Dendritic cell treated with granulocyte-macrophage colony-stimulating factor and Interleukin-4, amounts not matched to agents 40 ng/mL and 50 ng/mL, for 4 days (primary cell): ENCODE measurements at regions not wholly inside any gene's neighbourhood (a gene's known extent, or its start where the extent isn't known, plus 50 kb on each side); places are given as distances from the start of the nearest gene placed in this dataset.

Experiments used
- H3K27ac Mint-ChIP-seq: one replicate; pipeline ENCODE4 v1.8.0; 2022; ENCODE audit warnings: mild to moderate bottlenecking, mixed read lengths
- H3K27me3 Mint-ChIP-seq: one replicate; pipeline ENCODE4 v1.8.0; 2022; ENCODE audit warnings: mild to moderate bottlenecking, mixed read lengths
- H3K36me3 Mint-ChIP-seq: one replicate; pipeline ENCODE4 v1.8.0; 2022; ENCODE audit warnings: low read depth, mixed read lengths
- H3K4me1 Mint-ChIP-seq: one replicate; pipeline ENCODE4 v1.8.0; 2022; ENCODE audit warnings: low read depth, mixed read lengths
- H3K4me3 Mint-ChIP-seq: one replicate; pipeline ENCODE4 v1.8.0; 2022; ENCODE audit warnings: mild to moderate bottlenecking, moderate library complexity, mixed read lengths
- H3K9me3 Mint-ChIP-seq: one replicate; pipeline ENCODE4 v1.8.0; 2022; ENCODE audit warnings: mixed read lengths
- intact Hi-C: fragments of 100-400 bp; cut with micrococcal nuclease; formaldehyde crosslinking; loops from one replicate; pipeline ENCODE4 v1.15.0; 2022

GRCh38 chr16:5738586-5738985 is 641.0 kb upstream of the EEF2KMT start:
- Mint-ChIP-seq H3K9me3 (peaks cover 5% of the 10 kb centered on the region), H3K4me1 (no peaks in the 10 kb centered on the region), H3K4me3 (no peak overlapping the region), H3K27me3 (no peaks in the 10 kb centered on the region), H3K27ac (no peak overlapping the region), H3K36me3 (no peaks in the 10 kb centered on the region)
- intact Hi-C loops = no loop called here

- Mint-ChIP-seq H3K36me3 (no peaks in the 10 kb centered on the region), H3K4me1 (no peaks in the 10 kb centered on the region), H3K27me3 (no peaks in the 10 kb centered on the region), H3K4me3 (no peak overlapping the region), H3K9me3 (peaks cover 9% of the 10 kb centered on the region), H3K27ac (no peak overlapping the region)
- intact Hi-C loops = no loop called here
Observed at GRCh38 chr16:5736209-5736930, 638.8 kb upstream of the EEF2KMT start.

GRCh38 chr16:5735444-5735843 is 637.8 kb upstream of the EEF2KMT start:
- intact Hi-C loops = no loop called here
- H3K9me3 Mint-ChIP-seq = peaks cover 9% of the 10 kb centered on the region
- H3K4me3 Mint-ChIP-seq = no peak overlapping the region
- H3K27me3 Mint-ChIP-seq = no peaks in the 10 kb centered on the region
- no peaks in the 10 kb centered on the region for H3K4me1 Mint-ChIP-seq
- no peak overlapping the region for H3K27ac Mint-ChIP-seq
- H3K36me3 Mint-ChIP-seq = no peaks in the 10 kb centered on the region

- H3K36me3 Mint-ChIP-seq = no peaks in the 10 kb centered on the region
Observed at GRCh38 chr16:5730783-5731182, 633.2 kb upstream of the EEF2KMT start.

GRCh38 chr16:5722116-5722619 is 624.6 kb upstream of the EEF2KMT start:
- Mint-ChIP-seq H3K9me3 (peaks cover 18% of the 10 kb centered on the region), H3K36me3 (no peaks in the 10 kb centered on the region), H3K4me3 (no peak overlapping the region), H3K4me1 (no peaks in the 10 kb centered on the region), H3K27me3 (no peaks in the 10 kb centered on the region), H3K27ac (no peak overlapping the region)
- intact Hi-C loops = no loop called here

More at GRCh38 chr16:5730783-5731182, 633.2 kb upstream of the EEF2KMT start:
- intact Hi-C loops = no loop called here
- H3K9me3 Mint-ChIP-seq = peaks cover 9% of the 10 kb centered on the region
- H3K27me3 Mint-ChIP-seq = no peaks in the 10 kb centered on the region
- H3K4me3 Mint-ChIP-seq = no peak overlapping the region
- H3K27ac Mint-ChIP-seq = no peak overlapping the region
- H3K4me1 Mint-ChIP-seq = no peaks in the 10 kb centered on the region

- no peak overlapping the region for H3K4me3 Mint-ChIP-seq
- no peaks in the 10 kb centered on the region for H3K36me3 Mint-ChIP-seq
- H3K27me3 Mint-ChIP-seq = no peaks in the 10 kb centered on the region
- no peaks in the 10 kb centered on the region for H3K4me1 Mint-ChIP-seq
- intact Hi-C loops = no loop called here
- no peak overlapping the region for H3K27ac Mint-ChIP-seq
- H3K9me3 Mint-ChIP-seq = peaks cover 17% of the 10 kb centered on the region
Observed at GRCh38 chr16:5715155-5715554, 617.6 kb upstream of the EEF2KMT start.

GRCh38 chr16:5709889-5710288 is 612.3 kb upstream of the EEF2KMT start:
- no peaks in the 10 kb centered on the region for H3K4me1 Mint-ChIP-seq
- H3K27ac Mint-ChIP-seq = no peak overlapping the region
- H3K36me3 Mint-ChIP-seq = no peaks in the 10 kb centered on the region
- intact Hi-C loops = no loop called here
- no peak overlapping the region for H3K4me3 Mint-ChIP-seq
- no peaks in the 10 kb centered on the region for H3K27me3 Mint-ChIP-seq
- peaks cover 42% of the 10 kb centered on the region for H3K9me3 Mint-ChIP-seq

DNA sequence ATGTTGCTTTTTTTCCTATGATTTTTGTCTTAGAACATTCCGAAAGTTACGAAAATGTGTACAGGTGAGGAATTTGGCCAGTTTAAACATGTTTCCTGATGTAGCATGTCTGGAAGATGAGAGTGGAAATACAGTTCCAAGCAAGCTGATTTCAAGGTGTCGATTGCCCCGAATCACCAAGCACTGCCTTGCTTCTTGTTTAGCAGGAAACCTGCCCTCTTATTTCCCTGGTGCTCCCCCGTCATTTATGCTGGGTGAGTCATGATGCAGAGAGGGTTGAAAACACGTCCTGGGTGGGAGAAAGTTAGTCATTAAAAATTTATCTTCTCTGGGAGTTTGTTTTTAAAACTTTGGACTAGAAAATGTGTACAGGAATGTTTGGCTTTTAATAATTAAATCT is 608.6 kb upstream of the EEF2KMT start:
- Mint-ChIP-seq H3K4me3 (no peak overlapping the region), H3K36me3 (no peaks in the 10 kb centered on the region), H3K27ac (no peak overlapping the region), H3K27me3 (no peaks in the 10 kb centered on the region), H3K9me3 (peaks cover 59% of the 10 kb centered on the region), H3K4me1 (no peaks in the 10 kb centered on the region)
- intact Hi-C loops = no loop called here

DNA sequence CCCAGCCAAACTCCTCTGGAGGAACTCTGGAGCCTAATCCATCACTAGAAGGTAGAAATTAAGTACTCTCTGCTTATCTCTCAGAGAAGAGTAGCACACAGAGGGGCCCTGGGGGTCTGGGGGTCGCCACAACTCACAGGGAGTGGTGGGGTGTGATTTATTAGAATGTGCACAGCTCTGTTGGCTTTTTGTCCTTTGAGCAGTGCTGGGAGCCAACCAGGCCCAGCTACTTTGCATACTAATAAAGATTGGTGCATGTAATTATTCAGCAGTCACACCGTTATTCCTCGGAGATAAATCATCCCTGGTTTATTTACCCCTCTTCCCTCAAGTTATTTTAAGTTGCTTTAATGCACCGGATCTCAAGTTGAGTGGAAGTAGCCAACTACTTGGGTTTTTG is 606.7 kb upstream of the EEF2KMT start:
- H3K4me3 Mint-ChIP-seq = no peak overlapping the region
- no peaks in the 10 kb centered on the region for H3K36me3 Mint-ChIP-seq
- no peaks in the 10 kb centered on the region for H3K27me3 Mint-ChIP-seq
- intact Hi-C loops = no loop called here
- H3K4me1 Mint-ChIP-seq = no peaks in the 10 kb centered on the region
- H3K27ac Mint-ChIP-seq = no peak overlapping the region
- peaks cover 53% of the 10 kb centered on the region for H3K9me3 Mint-ChIP-seq

DNA sequence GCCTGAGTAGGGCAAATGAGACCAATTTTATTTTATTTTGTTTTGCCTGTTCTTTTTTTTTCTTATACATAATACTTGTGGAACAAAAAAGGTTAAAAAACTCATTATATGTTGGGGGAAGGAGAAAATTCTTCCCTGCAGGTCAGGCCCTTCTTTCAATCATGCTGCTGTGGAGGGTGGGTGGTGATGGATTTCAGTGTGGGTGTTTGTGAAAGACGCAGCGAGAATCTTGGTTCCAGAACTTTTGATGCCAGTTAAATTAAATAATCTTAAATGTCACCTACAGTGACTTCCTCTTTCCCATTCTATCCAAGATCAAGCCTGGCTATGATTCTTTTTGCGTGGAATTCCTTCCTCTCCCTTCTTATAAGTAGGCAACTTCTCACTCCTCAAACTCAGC is 595.8 kb upstream of the EEF2KMT start:
- Mint-ChIP-seq H3K27ac (no peak overlapping the region), H3K27me3 (no peaks in the 10 kb centered on the region), H3K4me1 (no peaks in the 10 kb centered on the region), H3K9me3 (no peaks in the 10 kb centered on the region), H3K4me3 (no peak overlapping the region), H3K36me3 (no peaks in the 10 kb centered on the region)
- intact Hi-C loops = no loop called here

DNA sequence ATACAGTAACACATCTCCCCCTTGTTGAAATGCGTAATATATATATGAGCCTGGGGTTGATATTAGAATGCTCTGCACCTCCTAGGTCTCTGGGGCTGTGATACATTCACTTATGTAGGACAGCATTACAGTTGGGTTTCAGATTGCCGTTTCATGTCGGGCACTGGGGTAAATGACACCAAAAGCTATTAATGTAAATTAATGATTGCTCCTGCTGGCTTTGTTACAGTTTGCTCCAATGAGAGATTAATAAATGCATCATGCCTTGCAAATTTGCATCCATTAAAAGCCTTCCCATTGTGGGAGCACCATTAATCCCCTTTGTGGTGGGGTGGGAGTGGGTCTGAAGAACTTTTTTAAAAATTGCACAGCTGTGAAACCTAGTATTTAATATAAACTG is 584.4 kb upstream of the EEF2KMT start:
- H3K36me3 Mint-ChIP-seq = no peaks in the 10 kb centered on the region

GRCh38 chr16:5678371-5678770 is 580.8 kb upstream of the EEF2KMT start:
- intact Hi-C loops = no loop called here
- no peaks in the 10 kb centered on the region for H3K4me1 Mint-ChIP-seq

More for the DNA sequence above, 584.4 kb upstream of the EEF2KMT start:
- intact Hi-C loops = no loop called here
- Mint-ChIP-seq H3K27me3 (no peaks in the 10 kb centered on the region), H3K4me3 (no peak overlapping the region), H3K27ac (no peak overlapping the region), H3K4me1 (no peaks in the 10 kb centered on the region), H3K9me3 (no peaks in the 10 kb centered on the region)

GRCh38 chr16:5671421-5671820 is 573.8 kb upstream of the EEF2KMT start:
- no peaks in the 10 kb centered on the region for H3K4me1 Mint-ChIP-seq
- H3K27ac Mint-ChIP-seq = no peak overlapping the region
- H3K27me3 Mint-ChIP-seq = no peaks in the 10 kb centered on the region
- no peak overlapping the region for H3K4me3 Mint-ChIP-seq
- no peaks in the 10 kb centered on the region for H3K36me3 Mint-ChIP-seq
- intact Hi-C loops = no loop called here
- H3K9me3 Mint-ChIP-seq = no peaks in the 10 kb centered on the region

More at GRCh38 chr16:5678371-5678770, 580.8 kb upstream of the EEF2KMT start:
- Mint-ChIP-seq H3K9me3 (no peaks in the 10 kb centered on the region), H3K36me3 (no peaks in the 10 kb centered on the region), H3K27ac (no peak overlapping the region), H3K27me3 (no peaks in the 10 kb centered on the region), H3K4me3 (no peak overlapping the region)

- intact Hi-C loops = no loop called here
- Mint-ChIP-seq H3K27me3 (no peaks in the 10 kb centered on the region), H3K27ac (no peak overlapping the region), H3K4me3 (no peak overlapping the region), H3K4me1 (no peaks in the 10 kb centered on the region), H3K9me3 (no peaks in the 10 kb centered on the region), H3K36me3 (no peaks in the 10 kb centered on the region)
Observed at GRCh38 chr16:5670198-5670597, 572.6 kb upstream of the EEF2KMT start.

DNA sequence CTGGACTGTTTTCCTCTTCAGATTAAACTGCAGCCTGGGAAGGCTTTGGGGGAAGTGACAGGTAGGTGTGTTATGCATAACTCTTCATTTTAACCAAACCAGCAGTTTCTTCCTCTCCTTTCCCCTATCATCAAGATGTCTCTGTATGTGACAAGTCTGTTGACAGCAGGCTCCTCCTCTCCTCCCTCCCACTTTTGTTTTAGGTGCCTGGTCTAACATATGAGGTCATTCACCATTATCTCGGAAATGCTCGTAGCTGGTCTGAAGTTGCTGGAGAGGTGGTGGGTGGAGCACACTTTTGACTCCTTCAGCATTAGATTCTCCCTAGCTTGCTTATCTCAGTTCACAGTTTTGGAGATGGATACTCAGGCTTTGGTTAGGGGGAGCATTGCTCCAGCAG is 571.0 kb upstream of the EEF2KMT start:
- H3K9me3 Mint-ChIP-seq = no peaks in the 10 kb centered on the region
- intact Hi-C loops = no loop called here
- H3K27me3 Mint-ChIP-seq = no peaks in the 10 kb centered on the region
- H3K36me3 Mint-ChIP-seq = no peaks in the 10 kb centered on the region
- no peaks in the 10 kb centered on the region for H3K4me1 Mint-ChIP-seq
- no peak overlapping the region for H3K27ac Mint-ChIP-seq
- H3K4me3 Mint-ChIP-seq = no peak overlapping the region
